Esophagus muscularis mucosa (tissue), 4 donors: ENCODE measurements at regions not wholly inside any gene's neighbourhood (a gene's known extent, or its start where the extent isn't known, plus 50 kb on each side); places are given as distances from the start of the nearest gene placed in this dataset.

Source experiments
- DNase-seq: peaks from one replicate; pipeline ENCODE4 v3.0.0-alpha.2; 2017; ENCODE audit errors: extremely low spot score
- H3K27ac ChIP-seq, 4 donors: fragments of 200-600 bp; sonication (generic); replicated peaks in 1 of 4; 1 replicate in 3 of 4; 2 replicates in 1 of 4; pipeline ENCODE4 v1.5.1; 2016 to 2019; ENCODE audit warnings: mild to moderate bottlenecking in 1 of 4
- H3K27me3 ChIP-seq, 4 donors: fragments of 200-600 bp; sonication (generic); one replicate each; pipeline versions ENCODE4 v1.5.1 to v1.6.0; 2016 to 2019
- H3K36me3 ChIP-seq, 4 donors: fragments of 200-600 bp; sonication (generic); one replicate each; pipeline ENCODE4 v1.5.1; 2016 to 2019
- H3K4me1 ChIP-seq, 4 donors: fragments of 200-600 bp; sonication (generic); one replicate each; pipeline ENCODE4 v1.5.1; 2016 to 2019
- H3K4me3 ChIP-seq, 4 donors: fragments of 200-600 bp; sonication (generic); 1 replicate in 2 of 4; 2 replicates in 2 of 4; pipeline ENCODE4 v1.5.1; 2016 to 2019; ENCODE audit warnings: mild to moderate bottlenecking in 4 of 4, moderate library complexity in 1 of 4
- H3K9me3 ChIP-seq, 4 donors: fragments of 200-600 bp; sonication (generic); 1 replicate in 3 of 4; 2 replicates in 1 of 4; pipeline ENCODE4 v1.5.1; 2016 to 2019
- EP300 ChIP-seq: sonication (generic); formaldehyde crosslinking; IDR thresholded peaks from one replicate; pipeline ENCODE4 v1.6.1; 2017; ENCODE audit warnings: antibody characterized with exemption
- POLR2A ChIP-seq: fragments of 450-650 bp; IDR thresholded peaks from one replicate; pipeline ENCODE4 v1.6.1; 2017; ENCODE audit warnings: antibody characterized with exemption, moderate library complexity, mild to moderate bottlenecking, low read depth
- POLR2AphosphoS5 ChIP-seq, 2 donors: sonication (generic); formaldehyde crosslinking; IDR thresholded peaks; one replicate each; pipeline ENCODE4 v1.6.1; 2017; ENCODE audit warnings: antibody characterized with exemption in 2 of 2
- WGBS: methylation state at CpG from one replicate; pipeline ENCODE4 v1.1.5; 2018; 5-methylcytosine and 5-hydroxymethylcytosine counted together
- intact Hi-C: fragments of 100-400 bp; cut with DNase I; formaldehyde crosslinking; loops from one replicate; pipeline ENCODE4 v1.15.1; 2023
- TF ChIP-seq, protein P1 (sequence below), 3 experiments: fragments of 200-600 bp in 2 of 3; fragments of 450-650 bp in 1 of 3; sonication (generic) in 2 of 3; IDR thresholded peaks; one replicate each; pipeline ENCODE4 v1.5.1; 2017 to 2019; ENCODE audit warnings: antibody characterized with exemption in 3 of 3, mild to moderate bottlenecking in 2 of 3, moderate library complexity in 1 of 3

GRCh38 chr2:192593561-192593960, 398.8 kb upstream of the TMEFF2 start:
- TF ChIP-seq, protein P1, sequence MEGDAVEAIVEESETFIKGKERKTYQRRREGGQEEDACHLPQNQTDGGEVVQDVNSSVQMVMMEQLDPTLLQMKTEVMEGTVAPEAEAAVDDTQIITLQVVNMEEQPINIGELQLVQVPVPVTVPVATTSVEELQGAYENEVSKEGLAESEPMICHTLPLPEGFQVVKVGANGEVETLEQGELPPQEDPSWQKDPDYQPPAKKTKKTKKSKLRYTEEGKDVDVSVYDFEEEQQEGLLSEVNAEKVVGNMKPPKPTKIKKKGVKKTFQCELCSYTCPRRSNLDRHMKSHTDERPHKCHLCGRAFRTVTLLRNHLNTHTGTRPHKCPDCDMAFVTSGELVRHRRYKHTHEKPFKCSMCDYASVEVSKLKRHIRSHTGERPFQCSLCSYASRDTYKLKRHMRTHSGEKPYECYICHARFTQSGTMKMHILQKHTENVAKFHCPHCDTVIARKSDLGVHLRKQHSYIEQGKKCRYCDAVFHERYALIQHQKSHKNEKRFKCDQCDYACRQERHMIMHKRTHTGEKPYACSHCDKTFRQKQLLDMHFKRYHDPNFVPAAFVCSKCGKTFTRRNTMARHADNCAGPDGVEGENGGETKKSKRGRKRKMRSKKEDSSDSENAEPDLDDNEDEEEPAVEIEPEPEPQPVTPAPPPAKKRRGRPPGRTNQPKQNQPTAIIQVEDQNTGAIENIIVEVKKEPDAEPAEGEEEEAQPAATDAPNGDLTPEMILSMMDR (IDR thresholded peaks at IDR 0.05): no peak
- Histone ChIP-seq H3K27me3 (no peaks in the 10 kb centered on the region), H3K36me3 (no peaks in the 10 kb centered on the region), H3K27ac (no peak overlapping the region), H3K4me3 (no peak overlapping the region), H3K4me1 (no peaks in the 10 kb centered on the region), H3K9me3 (no peaks in the 10 kb centered on the region)
- DNase-seq: no peak
- intact Hi-C loops: no loop called here
- WGBS: 83% methylated on average over 6 of the region's 6 CpGs

DNA sequence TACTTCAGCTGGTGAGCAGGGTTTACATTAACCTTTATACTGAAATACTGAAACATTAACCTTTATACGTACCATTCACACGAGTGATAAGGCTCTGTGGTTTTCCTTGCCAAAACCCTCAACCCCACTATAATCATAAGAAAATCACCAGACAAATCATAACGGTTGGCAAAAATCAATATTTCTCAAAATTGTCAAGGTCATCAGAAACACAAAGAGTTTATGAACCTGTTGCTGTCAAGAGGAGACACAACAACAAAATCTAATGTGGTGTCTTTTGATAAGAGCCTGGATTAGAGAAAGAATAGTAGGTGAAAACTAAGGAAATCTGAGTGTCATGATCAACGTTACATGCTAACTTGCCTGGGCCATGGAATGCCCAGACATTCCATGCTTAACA, 396.9 kb upstream of the TMEFF2 start:
- H3K4me3 ChIP-seq: no peak overlapping the region
- H3K36me3 ChIP-seq: no peaks in the 10 kb centered on the region
- 73% methylated on average over 4 of the region's 4 CpGs for WGBS
- no peak overlapping the region for H3K27ac ChIP-seq
- DNase-seq: no peak
- TF ChIP-seq, protein P1 (IDR thresholded peaks at IDR 0.05): no peak
- TF ChIP-seq EP300 (no peak), POLR2AphosphoS5 (IDR thresholded peaks at IDR 0.05) (no peak), POLR2A (no peak)
- H3K27me3 ChIP-seq: no peaks in the 10 kb centered on the region
- H3K4me1 ChIP-seq: no peaks in the 10 kb centered on the region
- intact Hi-C loops: no loop called here
- H3K9me3 ChIP-seq: no peaks in the 10 kb centered on the region

DNA sequence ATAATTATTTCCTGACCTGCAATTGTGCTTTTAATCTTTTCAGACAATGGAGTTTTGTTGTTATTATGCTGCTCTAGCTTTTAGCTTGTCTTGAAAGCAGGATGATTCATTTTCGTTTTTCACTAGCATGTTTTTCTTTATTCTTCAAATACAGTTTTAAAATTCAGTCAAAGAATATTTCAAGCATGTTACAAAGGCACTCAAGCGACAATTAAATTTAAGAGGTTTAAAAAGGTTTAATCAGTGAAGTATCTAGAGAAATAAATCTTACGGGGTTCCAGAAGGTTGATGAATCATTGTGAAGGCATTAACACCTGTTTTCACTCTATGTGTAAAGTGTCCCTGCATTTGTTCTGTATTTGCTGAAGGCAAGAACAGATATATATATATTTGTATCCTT, 390.7 kb upstream of the TMEFF2 start:
- Histone ChIP-seq H3K27me3 (no peaks in the 10 kb centered on the region), H3K9me3 (no peaks in the 10 kb centered on the region), H3K4me3 (no peak overlapping the region), H3K4me1 (no peaks in the 10 kb centered on the region), H3K36me3 (no peaks in the 10 kb centered on the region), H3K27ac (no peak overlapping the region)
- WGBS: 45% methylated on average over 3 of the region's 3 CpGs
- intact Hi-C loops: no loop called here
- no peak for TF ChIP-seq POLR2A
- no peak for TF ChIP-seq POLR2AphosphoS5 (IDR thresholded peaks at IDR 0.05)
- no peak for TF ChIP-seq EP300
- TF ChIP-seq, protein P1 (IDR thresholded peaks at IDR 0.05): no peak
- no peak for DNase-seq

GRCh38 chr2:192584976-192585375, 390.2 kb upstream of the TMEFF2 start:
- TF ChIP-seq, protein P1 (IDR thresholded peaks at IDR 0.05): no peak
- TF ChIP-seq POLR2AphosphoS5 (IDR thresholded peaks at IDR 0.05) (no peak), EP300 (no peak), POLR2A (no peak)
- no peaks in the 10 kb centered on the region for H3K4me1 ChIP-seq
- no peaks in the 10 kb centered on the region for H3K9me3 ChIP-seq
- 71% methylated on average over 1 of the region's 1 CpG for WGBS
- intact Hi-C loops: no loop called here
- DNase-seq: no peak
- H3K4me3 ChIP-seq: no peak overlapping the region
- H3K27ac ChIP-seq: no peak overlapping the region
- no peaks in the 10 kb centered on the region for H3K36me3 ChIP-seq
- H3K27me3 ChIP-seq: no peaks in the 10 kb centered on the region

- WGBS: 64% methylated on average over 2 of the region's 2 CpGs
- Histone ChIP-seq H3K4me1 (no peaks in the 10 kb centered on the region), H3K36me3 (no peaks in the 10 kb centered on the region), H3K9me3 (no peaks in the 10 kb centered on the region), H3K27me3 (no peaks in the 10 kb centered on the region), H3K27ac (no peak overlapping the region), H3K4me3 (no peak overlapping the region)
- DNase-seq: no peak
- intact Hi-C loops: no loop called here
- no peak for TF ChIP-seq POLR2AphosphoS5 (IDR thresholded peaks at IDR 0.05)
- TF ChIP-seq, protein P1 (IDR thresholded peaks at IDR 0.05): no peak
- no peak for TF ChIP-seq EP300
Measured at GRCh38 chr2:192579965-192580700, 385.4 kb upstream of the TMEFF2 start.
